Spleen (tissue), 11 donors: ENCODE measurements at regions not wholly inside any gene's neighbourhood (a gene's known extent, or its start where the extent isn't known, plus 50 kb on each side); places are given as distances from the start of the nearest gene placed in this dataset.

ENCODE experiments used
- DNase-seq: peaks from one replicate; pipeline ENCODE4 v3.0.0-alpha.2; 2020
- H3K27ac ChIP-seq, 8 donors: fragments of 200-600 bp; sonication (generic) in 7 of 8; 1 replicate in 4 of 8; 2 replicates in 4 of 8; pipeline versions ENCODE4 v1.5.0 to v1.8.0; 2016 to 2021; ENCODE audit warnings: inconsistent platforms in 4 of 8, mild to moderate bottlenecking in 4 of 8, moderate library complexity in 1 of 8
- H3K27me3 ChIP-seq, 7 donors: fragments of 200-600 bp; sonication (generic) in 6 of 7; replicated peaks in 1 of 7; 1 replicate in 4 of 7; 2 replicates in 3 of 7; pipeline versions ENCODE4 v1.5.0 to v1.8.0; 2016 to 2021; ENCODE audit warnings: inconsistent platforms in 3 of 7, mild to moderate bottlenecking in 1 of 7
- H3K36me3 ChIP-seq, 6 donors: fragments of 200-600 bp; sonication (generic) in 5 of 6; 1 replicate in 4 of 6; 2 replicates in 2 of 6; pipeline versions ENCODE4 v1.5.0 to v1.8.0; 2016 to 2021; ENCODE audit warnings: inconsistent platforms in 2 of 6
- H3K4me1 ChIP-seq, 6 donors: fragments of 200-600 bp; sonication (generic) in 5 of 6; 1 replicate in 3 of 6; 2 replicates in 3 of 6; pipeline versions ENCODE4 v1.5.0 to v1.8.0; 2016 to 2021; ENCODE audit warnings: inconsistent platforms in 3 of 6
- H3K4me3 ChIP-seq, 8 donors: fragments of 200-600 bp; sonication (generic) in 7 of 8; 1 replicate in 4 of 8; 2 replicates in 4 of 8; pipeline versions ENCODE4 v1.5.0 to v1.8.0; 2016 to 2021; ENCODE audit warnings: inconsistent platforms in 4 of 8, mild to moderate bottlenecking in 4 of 8, moderate library complexity in 2 of 8
- H3K9me3 ChIP-seq, 8 donors: fragments of 200-600 bp; sonication (generic) in 7 of 8; 1 replicate in 4 of 8; 2 replicates in 4 of 8; pipeline versions ENCODE4 v1.5.0 to v1.8.0; 2016 to 2021; ENCODE audit warnings: inconsistent platforms in 4 of 8
- POLR2A ChIP-seq, 3 donors: fragments of 450-650 bp; IDR thresholded peaks; one replicate each; pipeline ENCODE4 v1.5.1; 2017; ENCODE audit warnings: antibody characterized with exemption in 3 of 3, mild to moderate bottlenecking in 1 of 3
- POLR2AphosphoS5 ChIP-seq, 3 donors: sonication (generic); formaldehyde crosslinking; IDR thresholded peaks; one replicate each; pipeline ENCODE4 v1.5.1; 2017; ENCODE audit warnings: antibody characterized with exemption in 3 of 3
- WGBS, 5 donors: extraction: QIAGEN DNeasy Blood & Tissue Kit in 3 of 5; methylation state at CpG; one replicate each; pipeline versions ENCODE4 v1.1.5 to v1.1.7; 2013 to 2018; 5-methylcytosine and 5-hydroxymethylcytosine counted together
- intact Hi-C: fragments of 100-400 bp; cut with DNase I; formaldehyde crosslinking; loops from one replicate; pipeline ENCODE4 v1.15.0; 2023; ENCODE audit warnings: low total_unique reads
- TF ChIP-seq, protein P1 (sequence below), 11 experiments: fragments of 200-600 bp in 7 of 11; fragments of 450-650 bp in 4 of 11; sonication (generic) in 4 of 11; IDR thresholded peaks in 8 of 11; conservative IDR thresholded peaks in 3 of 11; 1 replicate in 7 of 11; 2 replicates in 4 of 11; pipeline versions ENCODE4 v1.4.0 to v1.8.0; 2016 to 2021; ENCODE audit warnings: antibody characterized with exemption in 11 of 11, inconsistent platforms in 4 of 11, mild to moderate bottlenecking in 1 of 11
- donor health status: healthy with polysubstance abuse.
- donor health status: DM: no; HTN: no; CAD: no; lungs with moderate emphysema.
- donor health status: DM: no; HTN: no; CAD: no.
- donor health status: Bipolar disorder and iron deficiency.
- donor health status: healthy.
- donor health status: DM: no; HTN: no; CAD: no.
- donor health status: DM: yes; HTN: yes; CAD: no.

GRCh38 chr3:170723241-170723640, 137.4 kb upstream of the SLC7A14 start:
- WGBS, 5 donors = 59 to 84% (median 70%) methylated on average over 1 of the region's 1 CpG
- intact Hi-C loops = no loop called here
- peaks cover 0 to 8% (median 6%) of the 10 kb centered on the region in 8 donors for H3K9me3 ChIP-seq
- TF ChIP-seq POLR2A (IDR thresholded peaks at IDR 0.05) (no peak), POLR2AphosphoS5 (IDR thresholded peaks at IDR 0.05) (no peak)
- TF ChIP-seq, protein P1, sequence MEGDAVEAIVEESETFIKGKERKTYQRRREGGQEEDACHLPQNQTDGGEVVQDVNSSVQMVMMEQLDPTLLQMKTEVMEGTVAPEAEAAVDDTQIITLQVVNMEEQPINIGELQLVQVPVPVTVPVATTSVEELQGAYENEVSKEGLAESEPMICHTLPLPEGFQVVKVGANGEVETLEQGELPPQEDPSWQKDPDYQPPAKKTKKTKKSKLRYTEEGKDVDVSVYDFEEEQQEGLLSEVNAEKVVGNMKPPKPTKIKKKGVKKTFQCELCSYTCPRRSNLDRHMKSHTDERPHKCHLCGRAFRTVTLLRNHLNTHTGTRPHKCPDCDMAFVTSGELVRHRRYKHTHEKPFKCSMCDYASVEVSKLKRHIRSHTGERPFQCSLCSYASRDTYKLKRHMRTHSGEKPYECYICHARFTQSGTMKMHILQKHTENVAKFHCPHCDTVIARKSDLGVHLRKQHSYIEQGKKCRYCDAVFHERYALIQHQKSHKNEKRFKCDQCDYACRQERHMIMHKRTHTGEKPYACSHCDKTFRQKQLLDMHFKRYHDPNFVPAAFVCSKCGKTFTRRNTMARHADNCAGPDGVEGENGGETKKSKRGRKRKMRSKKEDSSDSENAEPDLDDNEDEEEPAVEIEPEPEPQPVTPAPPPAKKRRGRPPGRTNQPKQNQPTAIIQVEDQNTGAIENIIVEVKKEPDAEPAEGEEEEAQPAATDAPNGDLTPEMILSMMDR (IDR thresholded peaks at IDR 0.05 in 8 of 11, conservative IDR thresholded peaks at IDR 0.05 in 3 of 11) = no peak
- H3K4me3 ChIP-seq = no peak overlapping the region
- H3K27me3 ChIP-seq = peaks cover 0 to 5% (median 0%) of the 10 kb centered on the region in 7 donors
- DNase-seq = no peak
- no peaks in the 10 kb centered on the region for H3K36me3 ChIP-seq
- H3K27ac ChIP-seq = no peak overlapping the region
- no peaks in the 10 kb centered on the region for H3K4me1 ChIP-seq

GRCh38 chr3:170721563-170721962, 135.7 kb upstream of the SLC7A14 start:
- Histone ChIP-seq H3K36me3 (no peaks in the 10 kb centered on the region), H3K27ac (no peak overlapping the region), H3K9me3 (peaks cover 0 to 8% (median 6%) of the 10 kb centered on the region in 8 donors), H3K4me3 (no peak overlapping the region), H3K4me1 (no peaks in the 10 kb centered on the region), H3K27me3 (peaks cover 0 to 5% (median 0%) of the 10 kb centered on the region in 7 donors)
- DNase-seq = no peak
- intact Hi-C loops = no loop called here
- TF ChIP-seq, protein P1 (IDR thresholded peaks at IDR 0.05 in 8 of 11, conservative IDR thresholded peaks at IDR 0.05 in 3 of 11) = no peak
- TF ChIP-seq POLR2A (IDR thresholded peaks at IDR 0.05) = no peak
- TF ChIP-seq POLR2AphosphoS5 (IDR thresholded peaks at IDR 0.05) = no peak

DNA sequence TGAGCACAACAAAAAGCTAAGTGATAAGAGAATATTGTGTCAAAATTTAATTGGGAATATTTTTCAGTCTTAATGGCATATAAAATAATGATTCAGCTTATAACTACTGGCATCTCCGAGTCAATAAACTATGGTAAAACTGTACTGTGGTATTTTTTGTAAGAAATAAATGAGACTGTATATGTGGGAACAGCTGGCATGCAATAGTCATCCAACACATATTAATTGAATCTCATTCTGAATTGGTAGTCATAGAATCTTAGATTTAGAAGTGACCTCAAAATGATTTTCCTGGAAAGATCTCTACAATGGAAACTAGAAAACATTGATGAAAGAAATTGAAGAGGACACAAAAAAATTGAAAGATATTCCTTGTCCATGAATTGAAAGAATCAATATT, 133.4 kb upstream of the SLC7A14 start:
- DNase-seq = no peak
- H3K4me3 ChIP-seq = no peak overlapping the region
- H3K9me3 ChIP-seq = peaks cover 0 to 8% (median 6%) of the 10 kb centered on the region in 8 donors
- intact Hi-C loops = no loop called here
- H3K27ac ChIP-seq = no peak overlapping the region
- H3K27me3 ChIP-seq = peaks cover 0 to 14% (median 0%) of the 10 kb centered on the region in 7 donors
- no peaks in the 10 kb centered on the region for H3K4me1 ChIP-seq
- WGBS, 5 donors = 63 to 86% (median 76%) methylated on average over 1 of the region's 1 CpG
- no peaks in the 10 kb centered on the region for H3K36me3 ChIP-seq
- TF ChIP-seq, protein P1 (IDR thresholded peaks at IDR 0.05 in 8 of 11, conservative IDR thresholded peaks at IDR 0.05 in 3 of 11) = no peak
- TF ChIP-seq POLR2AphosphoS5 (IDR thresholded peaks at IDR 0.05) (no peak), POLR2A (IDR thresholded peaks at IDR 0.05) (no peak)

DNA sequence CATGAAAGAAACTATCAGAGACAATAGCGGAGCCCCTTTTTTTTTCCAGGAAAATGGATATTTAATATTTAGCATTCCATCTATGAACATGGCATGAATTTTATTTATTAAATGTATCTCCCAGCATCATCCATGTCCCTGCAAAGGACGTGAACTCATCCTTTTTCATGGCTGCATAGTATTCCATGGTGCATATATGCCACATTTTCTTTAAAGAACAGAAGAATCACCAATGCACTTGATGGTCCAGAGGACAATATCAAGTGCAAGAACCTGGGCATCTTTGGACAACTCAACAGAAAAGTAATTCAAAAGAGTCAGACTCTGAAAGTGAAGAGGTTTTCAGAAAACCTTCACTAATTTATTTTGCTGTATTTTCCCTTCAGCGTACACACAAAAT, 133.0 kb upstream of the SLC7A14 start:
- Histone ChIP-seq H3K36me3 (no peaks in the 10 kb centered on the region), H3K27ac (no peak overlapping the region), H3K9me3 (peaks cover 0 to 8% (median 6%) of the 10 kb centered on the region in 8 donors), H3K4me3 (no peak overlapping the region), H3K4me1 (no peaks in the 10 kb centered on the region), H3K27me3 (peaks cover 0 to 14% (median 0%) of the 10 kb centered on the region in 7 donors)
- no peak for DNase-seq
- WGBS, 5 donors = 82 to 92% (median 89%) methylated on average over 3 of the region's 3 CpGs
- TF ChIP-seq, protein P1 (IDR thresholded peaks at IDR 0.05 in 8 of 11, conservative IDR thresholded peaks at IDR 0.05 in 3 of 11) = no peak
- TF ChIP-seq POLR2AphosphoS5 (IDR thresholded peaks at IDR 0.05) (no peak), POLR2A (IDR thresholded peaks at IDR 0.05) (no peak)
- intact Hi-C loops = no loop called here
